T-helper 2 cell (primary cell): ENCODE measurements at regions not wholly inside any gene's neighbourhood (a gene's known extent, or its start where the extent isn't known, plus 50 kb on each side); places are given as distances from the start of the nearest gene placed in this dataset.

Experiments
- DNase-seq, 5 experiments: peaks; one replicate each; pipeline versions ENCODE4 v3.0.0 to v3.0.0-alpha.2; 2012 to 2022

DNA sequence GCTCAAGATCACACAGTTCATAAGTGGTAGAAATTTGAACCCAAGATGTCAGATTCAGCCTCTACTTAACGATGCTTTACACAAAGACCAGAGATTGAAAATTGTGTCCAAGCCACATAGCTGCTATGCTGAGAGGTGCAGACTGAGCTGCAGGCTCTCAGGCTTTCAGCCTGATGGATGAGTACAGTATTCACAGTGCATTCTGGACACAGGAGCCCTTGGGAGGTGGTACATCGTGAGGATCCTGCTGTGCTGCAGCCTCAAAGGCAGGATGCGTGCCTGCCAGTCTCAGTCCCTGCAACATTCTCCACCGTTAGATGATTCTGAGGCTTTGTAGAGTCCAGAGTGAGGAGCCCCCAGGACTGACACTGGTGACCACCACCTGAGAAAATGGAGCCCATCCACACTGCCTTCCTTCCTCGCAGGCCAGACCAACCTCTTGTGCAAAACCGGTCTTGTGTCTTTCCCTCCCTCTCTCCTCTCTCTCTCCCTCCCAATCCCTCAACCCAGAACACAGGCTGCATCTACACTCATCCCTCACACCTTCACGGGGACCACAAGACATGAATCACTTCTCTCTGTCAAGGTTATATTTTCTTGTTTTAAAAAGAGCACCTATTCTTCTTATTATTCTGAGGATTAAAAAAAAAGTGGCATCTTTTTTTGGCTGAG, 203.4 kb upstream of the ZNF507 start:
- DNase-seq: no peak

DNA sequence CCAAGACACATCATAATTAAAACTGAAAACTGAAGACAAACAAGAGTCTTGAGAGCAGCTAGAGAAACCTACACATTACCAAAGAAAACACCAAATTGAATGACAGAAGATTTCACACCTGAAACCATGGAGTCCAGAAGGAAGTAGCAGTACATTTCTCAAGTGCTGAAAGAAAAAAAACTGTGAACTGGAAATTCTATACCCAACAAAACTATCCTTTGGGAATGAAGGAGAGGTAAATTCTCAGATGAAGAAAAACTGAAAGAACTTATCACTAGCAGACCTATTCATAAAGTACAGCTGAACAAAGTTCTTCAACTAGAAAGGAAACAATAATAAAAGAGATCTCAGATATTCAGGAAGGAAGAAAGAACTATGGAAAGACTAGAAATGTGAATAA, 198.7 kb upstream of the ZNF507 start:
- DNase-seq: no peak

DNA sequence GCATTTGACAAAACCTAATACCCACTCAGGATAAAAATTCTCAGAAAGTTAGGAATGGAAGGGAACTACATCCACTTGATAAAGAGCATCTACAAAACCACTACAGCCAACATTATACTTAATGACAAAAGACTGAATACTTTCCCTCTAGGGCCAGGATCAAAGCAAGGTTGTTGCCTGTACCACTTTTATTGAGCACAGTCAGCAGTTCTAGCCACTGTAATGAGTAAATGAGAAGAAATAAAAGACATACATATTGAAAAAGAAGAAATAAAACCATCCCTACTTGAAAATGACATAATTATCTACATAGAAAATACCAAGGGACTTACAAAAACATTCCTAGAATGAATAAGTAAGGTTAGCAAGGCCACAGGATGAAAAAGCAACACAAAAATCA, 194.8 kb upstream of the ZNF507 start:
- no peak for DNase-seq

GRCh38 chr19:32154418-32154817, 191.0 kb upstream of the ZNF507 start:
- no peak for DNase-seq

DNA sequence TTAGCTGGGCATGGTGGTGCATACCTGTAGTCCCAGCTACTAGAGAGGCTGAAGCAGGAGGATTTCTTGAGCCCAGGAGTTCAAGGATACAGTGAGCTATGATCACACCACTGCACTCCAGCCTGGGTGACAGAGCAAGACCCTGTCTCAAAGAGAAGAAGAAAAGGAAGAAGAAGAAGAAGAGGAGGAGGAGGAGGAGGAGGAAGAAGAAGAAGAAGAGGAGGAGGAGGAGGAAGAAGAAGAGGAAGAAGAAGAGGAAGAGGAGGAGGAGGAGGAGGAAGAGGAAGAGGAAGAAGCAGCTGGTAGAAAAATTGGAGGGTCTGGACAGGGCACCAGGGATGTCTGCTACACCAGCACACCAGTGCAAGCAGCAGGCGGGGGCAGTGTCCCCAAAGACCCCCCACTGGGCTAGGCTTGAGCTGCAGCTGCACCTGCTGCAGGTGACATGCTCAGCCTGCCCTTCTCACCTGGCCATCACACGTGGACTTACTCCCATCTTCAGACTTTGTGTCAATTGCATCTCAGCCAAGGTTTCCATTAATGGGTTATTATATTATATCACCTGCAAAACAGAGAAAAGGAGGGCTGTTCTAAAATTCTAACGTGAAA, 180.9 kb upstream of the ZNF507 start:
- DNase-seq: no peak

- DNase-seq: no peak
Observed at GRCh38 chr19:32165141-32165540, 180.3 kb upstream of the ZNF507 start.

GRCh38 chr19:32165750-32166149, 179.7 kb upstream of the ZNF507 start:
- DNase-seq: no peak

- DNase-seq: no peak
Observed at GRCh38 chr19:32166238-32166637, 179.2 kb upstream of the ZNF507 start.

GRCh38 chr19:32168111-32168510, 177.3 kb upstream of the ZNF507 start:
- DNase-seq: no peak

- no peak for DNase-seq
Observed at GRCh38 chr19:32168606-32169005, 176.8 kb upstream of the ZNF507 start.

DNA sequence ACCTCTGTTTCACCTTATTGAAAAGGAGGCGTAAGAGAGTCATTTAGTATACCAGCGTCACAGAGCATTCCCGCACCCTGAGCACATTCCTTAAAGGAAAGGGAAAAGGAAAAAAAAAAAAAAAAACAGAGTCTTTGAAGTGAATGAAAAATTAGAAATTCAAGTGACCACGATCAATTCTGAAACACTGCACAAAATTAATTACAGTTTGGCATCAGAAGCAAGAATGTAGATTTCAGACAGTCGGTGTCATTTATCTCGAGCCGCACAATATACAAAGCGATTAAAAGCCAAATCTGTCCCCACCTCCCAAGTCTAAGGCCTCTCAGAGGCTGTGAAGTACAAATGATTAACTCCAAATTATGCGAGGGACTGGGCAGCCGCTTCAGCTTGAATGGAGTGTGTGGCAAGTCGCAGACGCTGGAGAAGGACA, 173.7 kb upstream of the ZNF507 start:
- DNase-seq: no peak

DNA sequence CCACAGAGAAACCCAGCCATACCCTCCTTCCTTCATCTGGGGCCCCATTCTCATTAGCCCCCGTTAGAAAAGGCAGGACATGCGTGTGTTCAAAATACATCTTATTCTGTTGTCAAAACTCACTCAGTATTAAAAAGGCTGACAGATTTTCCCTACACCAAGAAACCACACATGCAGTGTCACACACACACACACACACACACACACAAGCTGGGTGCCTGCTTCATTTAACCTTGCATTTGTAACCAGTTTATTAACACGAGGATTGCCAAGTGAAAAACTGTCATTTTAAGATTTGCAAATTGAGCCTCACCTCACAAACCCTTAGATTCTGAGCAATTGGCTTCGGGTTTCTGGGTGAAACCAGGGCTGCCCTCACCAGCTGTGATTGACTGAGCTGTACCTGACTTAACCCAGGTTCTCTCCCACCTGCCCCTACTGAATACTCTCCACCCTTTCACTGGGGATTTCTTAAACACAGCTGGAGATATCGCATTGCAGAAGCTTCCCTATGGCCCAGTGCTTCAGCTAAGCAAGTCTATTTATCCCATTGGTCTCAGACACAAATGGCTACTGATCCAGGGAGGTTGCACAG, 172.7 kb upstream of the ZNF507 start:
- no peak for DNase-seq

GRCh38 chr19:32173836-32174235, 171.6 kb upstream of the ZNF507 start:
- DNase-seq: no peak

- no peak for DNase-seq
Observed at GRCh38 chr19:32174386-32175113, 170.9 kb upstream of the ZNF507 start.

- no peak for DNase-seq
Observed at GRCh38 chr19:32176591-32176990, 168.8 kb upstream of the ZNF507 start.

DNA sequence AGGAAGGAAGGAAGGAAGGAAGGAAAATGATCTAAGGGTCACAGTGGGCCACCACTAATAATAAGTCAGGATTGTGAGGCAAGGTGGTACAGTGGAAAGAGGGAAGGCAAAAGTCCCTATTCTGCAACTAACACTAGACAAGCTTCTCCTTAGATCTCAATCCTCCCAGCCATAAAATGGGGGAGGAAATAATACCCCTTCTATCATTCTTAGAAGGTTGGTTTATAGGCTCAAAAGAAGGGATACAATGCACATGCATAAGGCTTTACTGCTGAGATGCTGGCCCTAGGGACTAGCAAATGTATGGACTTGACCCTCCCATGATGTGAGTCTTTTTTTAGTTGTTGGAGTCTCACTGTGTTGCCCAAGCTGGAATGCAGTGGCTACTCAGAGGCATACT, 167.7 kb upstream of the ZNF507 start:
- DNase-seq: no peak

- no peak for DNase-seq
Observed at GRCh38 chr19:32178401-32178800, 167.0 kb upstream of the ZNF507 start.

GRCh38 chr19:32178956-32179355, 166.5 kb upstream of the ZNF507 start:
- DNase-seq: no peak

GRCh38 chr19:32181216-32181920, 164.0 kb upstream of the ZNF507 start:
- no peak for DNase-seq

DNA sequence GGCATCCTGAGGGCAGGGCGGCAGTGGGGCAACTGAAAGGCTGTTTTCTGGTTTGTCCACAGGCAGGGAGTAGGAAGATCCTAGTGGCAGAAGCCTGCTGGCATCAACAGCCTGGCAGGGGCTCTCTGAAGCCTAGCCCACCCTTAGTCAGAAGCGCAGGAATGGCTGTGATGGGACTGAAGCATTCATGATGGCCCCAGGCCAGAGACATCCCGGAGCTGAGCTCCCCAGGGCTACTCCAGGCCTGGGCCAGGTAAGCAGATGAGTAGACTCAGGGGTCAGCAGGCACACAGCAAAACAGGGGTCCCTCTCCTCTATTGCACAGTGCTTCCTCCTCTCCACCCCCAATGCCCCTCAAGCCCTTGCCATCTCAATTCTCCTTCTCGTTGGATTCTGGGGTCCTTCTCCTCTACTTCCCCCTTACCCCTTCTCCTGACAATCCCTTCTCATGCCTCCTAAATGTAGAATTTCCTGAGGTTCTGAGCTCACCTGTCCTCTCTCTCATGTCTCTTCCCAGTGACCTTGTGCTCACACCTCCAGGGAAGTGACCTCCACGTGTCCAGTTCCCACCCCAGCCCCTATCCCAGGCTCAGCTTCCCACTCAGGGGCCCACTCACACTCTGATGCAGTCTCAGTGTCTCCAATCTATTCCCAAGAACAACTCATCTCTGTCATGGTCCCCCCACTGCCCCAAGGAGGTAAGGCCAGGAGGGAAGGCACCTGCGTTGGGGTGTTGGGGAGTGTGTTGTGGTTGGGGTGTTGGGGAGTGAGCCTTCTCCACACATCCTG, 158.7 kb upstream of the ZNF507 start:
- DNase-seq: no peak

DNA sequence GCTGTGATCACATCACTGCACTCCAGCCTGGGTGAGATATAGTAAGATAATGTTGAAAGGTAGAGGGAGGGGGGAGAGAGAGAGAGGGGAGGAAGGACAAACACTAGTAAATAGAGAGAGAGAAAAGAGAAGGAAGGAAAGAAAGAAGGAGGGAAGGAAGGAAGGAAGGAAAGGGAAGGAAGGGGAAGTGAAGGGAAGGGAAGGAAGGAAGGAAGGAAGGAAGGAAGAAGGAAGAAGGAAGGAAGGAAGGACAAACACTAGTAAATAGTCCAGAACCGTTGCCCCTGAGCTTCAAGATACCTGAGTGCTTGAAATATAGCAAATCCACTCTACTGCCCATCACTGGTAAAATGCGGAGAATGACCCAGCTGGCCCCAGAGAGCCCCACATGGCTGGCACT, 156.5 kb upstream of the ZNF507 start:
- DNase-seq: no peak
